Neutrophil (primary cell): ENCODE measurements at regions not wholly inside any gene's neighbourhood (a gene's known extent, or its start where the extent isn't known, plus 50 kb on each side); places are given as distances from the start of the nearest gene placed in this dataset.

ENCODE experiments used
- H3K27ac ChIP-seq: fragments of 200-600 bp; sonication (generic); 2 replicates; pipeline ENCODE4 v1.5.1; 2016; ENCODE audit warnings: mild to moderate bottlenecking, moderate library complexity
- H3K27me3 ChIP-seq: fragments of 200-600 bp; sonication (generic); 2 replicates; pipeline ENCODE4 v1.6.0; 2016; ENCODE audit warnings: mild to moderate bottlenecking
- H3K36me3 ChIP-seq: fragments of 200-600 bp; sonication (generic); 2 replicates; pipeline ENCODE4 v1.5.1; 2017
- H3K4me1 ChIP-seq, 2 experiments: fragments of 200-600 bp in 1 of 2; sonication (generic) in 1 of 2; 1 replicate in 1 of 2; 2 replicates in 1 of 2; pipeline versions ENCODE4 v1.5.1 to v1.6.1; 2013 to 2016; ENCODE audit warnings: low read depth in 1 of 2, low read length in 1 of 2, mild to moderate bottlenecking in 1 of 2, moderate library complexity in 1 of 2; ENCODE audit not compliant: control insufficient read depth in 1 of 2, insufficient read depth in 1 of 2
- H3K4me3 ChIP-seq, 2 experiments: fragments of 200-600 bp in 1 of 2; sonication (generic) in 1 of 2; 1 replicate in 1 of 2; 2 replicates in 1 of 2; pipeline ENCODE4 v1.5.1; 2013 to 2016; ENCODE audit warnings: low read depth in 1 of 2, low read length in 1 of 2, mild to moderate bottlenecking in 1 of 2, moderate library complexity in 1 of 2
- H3K9me3 ChIP-seq: fragments of 200-600 bp; sonication (generic); 2 replicates; pipeline ENCODE4 v1.5.1; 2016
- CTCF ChIP-seq: fragments of 200-600 bp; sonication (generic); IDR thresholded peaks from 2 replicates; pipeline ENCODE4 v1.5.1; 2016; ENCODE audit warnings: antibody characterized with exemption

DNA sequence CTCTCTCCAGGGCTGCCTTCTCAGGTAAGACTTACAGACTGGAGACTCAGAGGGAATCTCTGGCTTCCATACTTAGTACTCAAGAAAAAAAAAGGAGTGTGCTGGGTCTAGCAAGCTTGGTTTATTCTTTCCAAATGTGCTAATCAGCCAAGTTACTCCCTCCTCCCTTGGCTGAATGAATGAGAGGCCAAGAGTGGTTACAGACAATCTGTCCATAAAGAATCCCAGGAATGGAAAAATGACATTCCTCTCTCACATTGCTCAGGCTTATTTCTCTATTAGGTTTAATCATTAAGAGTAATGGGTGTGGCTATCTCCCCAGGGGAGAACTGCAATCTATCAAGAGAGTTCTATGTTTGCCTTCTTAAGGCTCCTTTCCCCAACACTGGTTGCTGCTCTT is 547.3 kb upstream of the PLXNA2 start:
- no peaks in the 10 kb centered on the region for H3K4me1 ChIP-seq
- no peak overlapping the region for H3K27ac ChIP-seq
- H3K27me3 ChIP-seq: no peaks in the 10 kb centered on the region
- no peaks in the 10 kb centered on the region for H3K36me3 ChIP-seq
- H3K9me3 ChIP-seq: no peaks in the 10 kb centered on the region
- no peak for TF ChIP-seq CTCF
- no peak overlapping the region for H3K4me3 ChIP-seq

DNA sequence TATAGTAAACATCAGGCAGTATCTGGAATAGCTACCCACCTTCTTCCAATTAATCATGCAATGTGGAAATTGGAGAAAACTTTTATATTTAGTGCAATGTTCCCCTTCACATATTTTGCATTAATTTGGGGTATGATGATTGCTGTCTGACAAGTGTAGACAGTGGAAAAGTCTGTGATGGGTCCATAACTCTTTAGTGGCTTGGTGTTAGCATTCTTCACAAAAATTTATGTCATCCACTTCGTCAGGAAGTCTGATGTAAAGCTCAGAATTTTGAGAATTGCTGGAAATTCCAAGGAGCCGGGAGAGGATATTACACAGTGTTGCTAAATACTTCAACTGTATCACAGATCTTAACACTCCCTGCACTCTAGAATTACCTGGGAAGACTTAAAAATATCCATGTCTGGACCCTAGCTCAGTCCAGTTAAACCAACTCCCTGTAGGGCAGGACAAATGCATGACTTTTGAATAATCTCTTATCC is 549.7 kb upstream of the PLXNA2 start:
- no peak for TF ChIP-seq CTCF
- no peaks in the 10 kb centered on the region for H3K9me3 ChIP-seq
- H3K36me3 ChIP-seq: no peaks in the 10 kb centered on the region
- H3K27me3 ChIP-seq: no peaks in the 10 kb centered on the region
- H3K27ac ChIP-seq: no peak overlapping the region
- no peak overlapping the region for H3K4me3 ChIP-seq
- no peaks in the 10 kb centered on the region for H3K4me1 ChIP-seq

DNA sequence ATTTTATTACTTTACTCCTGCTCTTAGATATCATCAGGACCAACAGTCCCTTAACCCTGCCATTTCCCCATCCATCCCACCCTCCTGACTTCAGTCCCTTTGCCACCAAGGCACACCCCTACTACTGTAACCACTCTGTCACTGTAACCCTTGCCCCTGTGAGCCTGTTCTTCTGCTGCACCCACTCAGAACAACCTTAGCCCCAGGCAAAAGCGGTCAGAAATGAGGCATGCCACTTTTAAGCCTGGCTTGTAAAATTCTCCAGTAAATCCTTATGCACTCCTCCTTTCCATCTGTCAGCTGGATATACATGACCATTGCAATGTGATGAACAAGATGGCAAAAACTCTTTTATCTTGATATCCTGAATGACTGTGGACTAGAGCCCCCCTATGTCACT is 555.0 kb upstream of the PLXNA2 start:
- no peaks in the 10 kb centered on the region for H3K4me1 ChIP-seq
- H3K27ac ChIP-seq: no peak overlapping the region
- no peak overlapping the region for H3K4me3 ChIP-seq
- no peaks in the 10 kb centered on the region for H3K36me3 ChIP-seq
- H3K27me3 ChIP-seq: no peaks in the 10 kb centered on the region
- no peaks in the 10 kb centered on the region for H3K9me3 ChIP-seq
- TF ChIP-seq CTCF: no peak

DNA sequence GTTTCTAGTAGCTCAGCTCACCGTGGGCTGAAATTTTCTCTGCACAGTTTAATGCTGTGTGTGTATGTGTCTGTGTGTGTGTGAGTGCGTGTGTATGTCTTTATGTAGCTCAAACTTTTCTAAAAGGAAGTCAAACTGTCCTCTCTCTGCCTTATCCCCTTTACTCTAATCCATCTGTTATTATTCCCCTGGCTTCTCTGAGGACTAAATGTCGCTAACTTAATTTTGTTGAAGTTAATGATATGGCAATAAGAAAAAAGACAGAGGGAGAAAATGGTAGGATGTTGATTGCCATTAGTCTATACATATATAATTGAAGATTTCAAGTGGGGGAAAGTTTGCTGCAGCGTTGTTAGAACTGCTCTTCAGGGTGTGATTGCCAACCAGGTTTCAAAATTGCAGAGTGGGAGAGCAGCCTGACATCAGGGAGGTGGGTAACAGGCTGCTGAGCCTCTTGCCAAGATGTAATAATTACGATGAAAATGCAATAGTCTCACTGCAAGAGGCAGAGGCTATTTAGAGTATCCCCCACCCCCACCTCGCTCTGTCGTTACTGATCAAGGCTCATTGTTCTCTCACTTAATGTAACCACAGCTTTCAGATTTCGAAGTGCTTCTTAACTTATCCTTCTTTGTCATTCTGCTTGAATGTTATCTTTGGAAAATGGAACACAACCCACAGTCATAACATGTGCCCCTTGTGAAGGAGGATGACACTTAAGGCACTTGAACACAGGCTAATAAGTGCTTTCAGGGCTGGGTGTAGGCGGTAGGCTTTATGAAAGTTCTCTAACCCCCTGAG is 559.0 kb upstream of the PLXNA2 start:
- Histone ChIP-seq H3K4me1 (no peaks in the 10 kb centered on the region), H3K4me3 (no peak overlapping the region), H3K9me3 (no peaks in the 10 kb centered on the region), H3K27ac (no peak overlapping the region), H3K36me3 (no peaks in the 10 kb centered on the region), H3K27me3 (no peaks in the 10 kb centered on the region)
- TF ChIP-seq CTCF: no peak

DNA sequence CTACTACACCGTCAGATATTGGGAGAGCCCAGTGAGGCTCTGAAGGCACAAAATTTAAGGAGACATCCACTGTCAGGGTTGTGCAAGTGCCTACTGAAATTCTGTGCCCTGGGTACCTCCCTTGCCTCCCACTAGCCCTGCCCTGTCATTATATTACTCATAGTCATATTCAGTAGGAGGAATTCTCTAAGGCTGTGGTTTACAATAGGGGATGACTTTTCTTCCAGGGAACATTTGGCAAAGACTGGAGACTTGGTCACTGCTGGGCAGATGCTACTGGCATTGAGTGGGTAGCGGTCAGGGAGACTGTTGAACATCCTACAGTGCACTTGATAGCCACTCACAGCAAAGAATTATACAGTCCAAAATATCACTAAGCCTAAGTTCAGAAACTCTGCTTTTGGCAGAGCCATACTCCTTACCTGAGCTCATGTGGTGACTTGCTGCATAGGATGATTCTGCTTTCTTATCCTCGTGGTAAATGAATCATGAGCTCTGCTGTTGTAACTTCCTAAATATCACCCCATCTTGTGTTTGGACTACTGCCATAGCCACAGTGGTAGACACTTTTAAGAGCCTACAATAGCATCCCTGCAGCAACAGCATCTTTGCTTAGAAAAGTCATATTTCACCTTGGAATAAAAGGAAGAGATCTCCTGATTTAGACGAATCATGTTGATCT is 563.4 kb upstream of the PLXNA2 start:
- no peaks in the 10 kb centered on the region for H3K27me3 ChIP-seq
- no peak overlapping the region for H3K4me3 ChIP-seq
- H3K9me3 ChIP-seq: no peaks in the 10 kb centered on the region
- no peaks in the 10 kb centered on the region for H3K4me1 ChIP-seq
- TF ChIP-seq CTCF: no peak
- H3K36me3 ChIP-seq: no peaks in the 10 kb centered on the region
- H3K27ac ChIP-seq: no peak overlapping the region
